ENCODE measurements at regions not wholly inside any gene's neighbourhood (a gene's known extent, or its start where the extent isn't known, plus 50 kb on each side); places are given as distances from the start of the nearest gene placed in this dataset.

GRCh38 chr12:42789808-42790760, 200.5 kb upstream of the PRICKLE1 start:
- TF ChIP-seq RBAK (tag by site-specific recombination; IDR thresholded peaks at IDR 0.05) (no peak), WT1 (tag by site-specific recombination; IDR thresholded peaks at IDR 0.05) (no peak), ZNF747 (tag by site-specific recombination; IDR thresholded peaks at IDR 0.05) (no peak), ZNF133 (tag by site-specific recombination; IDR thresholded peaks at IDR 0.05) (no peak), ZNF658 (tag by site-specific recombination; IDR thresholded peaks at IDR 0.05) (no peak), ZNF677 (tag by site-specific recombination; IDR thresholded peaks at IDR 0.05) (no peak), TRIM28 (IDR thresholded peaks at IDR 0.05; ENCODE audit: borderline replicate concordance, low read length) (no peak), ZNF148 (tag by site-specific recombination; IDR thresholded peaks at IDR 0.05; ENCODE audit: borderline replicate concordance) (no peak), ZNF776 (tag by site-specific recombination; IDR thresholded peaks at IDR 0.05; ENCODE audit: borderline replicate concordance) (no peak), ZBTB26 (tag by site-specific recombination; optimal IDR thresholded peaks at IDR 0.05) (no peak), ZNF704 (tag by site-specific recombination; IDR thresholded peaks at IDR 0.05) (no peak), ZBTB11 (tag by site-specific recombination; conservative IDR thresholded peaks at IDR 0.05; ENCODE audit: low read depth) (no peak), ZNF785 (tag by site-specific recombination; IDR thresholded peaks at IDR 0.05) (no peak), BCL11A (tag by site-specific recombination; IDR thresholded peaks at IDR 0.05; ENCODE audit: low read depth) (no peak), ZBTB20 (tag by site-specific recombination; IDR thresholded peaks at IDR 0.05) (no peak), PRDM4 (tag by site-specific recombination; IDR thresholded peaks at IDR 0.05) (no peak)
- CTCF ChIA-PET: interaction anchor here (0.6 to 2.4 kb wide), 7 partner anchors 36 to 492 kb away, joined by 3 to 6 read pairs (median 4); no protein-coding TSS in a partner anchor
- no peaks in the 10 kb centered on the region for H3K4me1 ChIP-seq (ENCODE audit: control insufficient read depth, insufficient read depth, low read length)
- no peak overlapping the region for H3K4me3 ChIP-seq (ENCODE audit: low read depth, low read length)
- H3K9me3 ChIP-seq (ENCODE audit: control insufficient read depth, insufficient read depth, low read depth, low read length): no peaks in the 10 kb centered on the region
- no peak overlapping the region for H3K27ac ChIP-seq (ENCODE audit: extremely low read depth, low read depth, low read length)
- POLR2A ChIA-PET: interaction anchor here (0.8 to 1.3 kb wide), 6 partner anchors 9 to 171 kb away, joined by 3 to 6 read pairs (median 3); no protein-coding TSS in a partner anchor
- no peaks in the 10 kb centered on the region for H3K36me3 ChIP-seq (ENCODE audit: control insufficient read depth in 2 of 2, insufficient read depth in 1 of 2, low read length in 2 of 2)
